LoVo (cell line): ENCODE measurements at regions not wholly inside any gene's neighbourhood (a gene's known extent, or its start where the extent isn't known, plus 50 kb on each side); places are given as distances from the start of the nearest gene placed in this dataset.
"Not testable (repeated sequence)": the region's sequence is repeated elsewhere in the genome, so short reads cannot be mapped to it uniquely, and the experiment has no call there.

ENCODE experiments used
- DNase-seq: peaks from one replicate; pipeline ENCODE4 v3.0.0-alpha.2; 2016; ENCODE audit warnings: low spot score

- DNase-seq, result no peak
Measured at GRCh38 chrX:87105131-87105530, 412.5 kb upstream of the KLHL4 start.

- no peak for DNase-seq
Measured at GRCh38 chrX:87110142-87110541, 407.5 kb upstream of the KLHL4 start.

DNA sequence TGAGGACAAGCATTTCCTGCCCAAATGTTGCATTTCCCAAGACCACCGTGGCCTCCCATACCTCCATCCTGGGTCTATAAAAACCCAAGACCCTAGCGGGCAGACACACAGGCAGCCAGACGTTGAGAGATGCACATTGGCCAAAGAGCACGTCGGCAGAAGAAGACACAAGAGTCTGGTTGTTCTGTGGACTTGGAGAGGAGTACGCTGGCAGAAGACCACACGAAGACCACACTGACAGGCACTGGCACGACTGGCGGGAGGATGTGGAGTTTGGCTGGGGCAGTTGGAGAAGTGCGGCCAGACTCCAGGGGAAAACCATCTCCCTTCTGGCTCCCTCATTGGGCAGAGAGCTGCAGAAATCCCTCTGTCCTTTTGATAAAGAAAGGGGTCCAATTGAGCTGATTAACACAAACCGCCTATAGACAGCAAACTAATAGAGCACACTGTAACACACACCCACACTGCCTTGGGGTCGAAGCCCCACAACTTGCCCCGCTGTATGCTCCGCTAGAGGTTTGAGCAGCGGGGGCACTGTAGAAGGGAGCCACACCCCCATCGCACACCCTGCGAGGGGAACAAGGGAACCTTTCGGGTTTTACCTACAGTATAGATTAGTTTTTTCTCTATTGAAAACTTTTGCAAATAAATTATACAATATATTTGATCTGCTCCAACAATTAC is 376.7 kb upstream of the KLHL4 start:
- DNase-seq, result no peak

- DNase-seq, result no peak
Measured at GRCh38 chrX:87160435-87161010, 357.1 kb upstream of the KLHL4 start.

DNA sequence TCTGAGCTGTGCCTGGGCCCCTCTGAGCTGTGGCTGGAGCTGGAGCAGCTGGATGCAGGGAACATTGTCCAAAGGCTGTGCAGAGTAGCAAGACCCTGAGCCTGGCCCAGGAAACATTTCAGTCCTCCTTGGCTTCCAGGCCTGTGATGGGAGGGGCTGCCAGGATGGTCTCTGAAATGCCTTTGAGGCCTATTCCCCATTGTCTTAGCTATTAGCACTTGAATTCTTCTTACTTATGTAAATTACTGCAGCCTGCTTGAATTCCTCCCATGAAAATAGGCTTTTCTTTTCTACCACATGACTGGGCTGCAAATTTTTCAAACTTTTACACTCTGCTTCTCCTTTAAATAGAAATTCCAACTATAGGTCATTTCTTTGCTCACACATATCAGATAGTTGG is 349.8 kb upstream of the KLHL4 start:
- no peak for DNase-seq

GRCh38 chrX:87178009-87178408 is 339.6 kb upstream of the KLHL4 start:
- DNase-seq, result not testable (repeated sequence)
